Mammary epithelial cell (primary cell): ENCODE measurements at regions not wholly inside any gene's neighbourhood (a gene's known extent, or its start where the extent isn't known, plus 50 kb on each side); places are given as distances from the start of the nearest gene placed in this dataset.

ENCODE experiments used
- CTCF ChIP-seq, 2 donors: IDR thresholded peaks in 1 of 2; conservative IDR thresholded peaks in 1 of 2; 2 replicates each; pipeline ENCODE4 v1.5.1; 2011 to 2012; ENCODE audit warnings: inconsistent platforms in 2 of 2, low read length in 2 of 2, mild to moderate bottlenecking in 2 of 2, control low read depth in 1 of 2, low read depth in 1 of 2; ENCODE audit not compliant: insufficient read depth in 1 of 2; ENCODE audit errors: extremely low read depth in 1 of 2
- EZH2 ChIP-seq: IDR thresholded peaks from 2 replicates; pipeline ENCODE4 v1.6.1; 2012; ENCODE audit warnings: low read length, inconsistent platforms, borderline replicate concordance

GRCh38 chr1:232510367-232511110, 119.4 kb downstream of the SIPA1L2 start:
- TF ChIP-seq EZH2 (no peak), CTCF (conservative IDR thresholded peaks at IDR 0.05 in 1 of 2, IDR thresholded peaks at IDR 0.05 in 1 of 2; ENCODE audit: extremely low read depth in 1 of 2, insufficient read depth in 1 of 2, low read depth in 1 of 2, low read length in 2 of 2) (no peak)
